ENCODE measurements at regions not wholly inside any gene's neighbourhood (a gene's known extent, or its start where the extent isn't known, plus 50 kb on each side); places are given as distances from the start of the nearest gene placed in this dataset.

- no peak for DNase-seq (ENCODE audit: low spot score, unreplicated experiment)
- TF ChIP-seq, protein P1, sequence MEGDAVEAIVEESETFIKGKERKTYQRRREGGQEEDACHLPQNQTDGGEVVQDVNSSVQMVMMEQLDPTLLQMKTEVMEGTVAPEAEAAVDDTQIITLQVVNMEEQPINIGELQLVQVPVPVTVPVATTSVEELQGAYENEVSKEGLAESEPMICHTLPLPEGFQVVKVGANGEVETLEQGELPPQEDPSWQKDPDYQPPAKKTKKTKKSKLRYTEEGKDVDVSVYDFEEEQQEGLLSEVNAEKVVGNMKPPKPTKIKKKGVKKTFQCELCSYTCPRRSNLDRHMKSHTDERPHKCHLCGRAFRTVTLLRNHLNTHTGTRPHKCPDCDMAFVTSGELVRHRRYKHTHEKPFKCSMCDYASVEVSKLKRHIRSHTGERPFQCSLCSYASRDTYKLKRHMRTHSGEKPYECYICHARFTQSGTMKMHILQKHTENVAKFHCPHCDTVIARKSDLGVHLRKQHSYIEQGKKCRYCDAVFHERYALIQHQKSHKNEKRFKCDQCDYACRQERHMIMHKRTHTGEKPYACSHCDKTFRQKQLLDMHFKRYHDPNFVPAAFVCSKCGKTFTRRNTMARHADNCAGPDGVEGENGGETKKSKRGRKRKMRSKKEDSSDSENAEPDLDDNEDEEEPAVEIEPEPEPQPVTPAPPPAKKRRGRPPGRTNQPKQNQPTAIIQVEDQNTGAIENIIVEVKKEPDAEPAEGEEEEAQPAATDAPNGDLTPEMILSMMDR (IDR thresholded peaks at IDR 0.05; ENCODE audit: unreplicated experiment) = no peak
- no peaks in the 10 kb centered on the region for H3K36me3 Mint-ChIP-seq (ENCODE audit: insufficient read depth)
- H3K27me3 Mint-ChIP-seq = peaks cover 32% of the 10 kb centered on the region
- H3K9me3 Mint-ChIP-seq (ENCODE audit: low read depth) = no peaks in the 10 kb centered on the region
- no peak overlapping the region for H3K27ac Mint-ChIP-seq
- H3K4me3 Mint-ChIP-seq (ENCODE audit: low read depth) = no peak overlapping the region
- H3K4me1 Mint-ChIP-seq (ENCODE audit: low read depth) = peaks cover 29% of the 10 kb centered on the region
Observed at GRCh38 chr2:143935482-143935752, 584.5 kb downstream of the ZEB2 start.

- no peak for DNase-seq (ENCODE audit: low spot score, unreplicated experiment)
- peaks cover 29% of the 10 kb centered on the region for H3K4me1 Mint-ChIP-seq (ENCODE audit: low read depth)
- peak overlapping the region; percentile 53 for H3K27ac Mint-ChIP-seq
- H3K4me3 Mint-ChIP-seq (ENCODE audit: low read depth) = peak overlapping the region; percentile 39
- TF ChIP-seq, protein P1 (IDR thresholded peaks at IDR 0.05; ENCODE audit: unreplicated experiment) = no peak
- H3K9me3 Mint-ChIP-seq (ENCODE audit: low read depth) = no peaks in the 10 kb centered on the region
- H3K36me3 Mint-ChIP-seq (ENCODE audit: insufficient read depth) = no peaks in the 10 kb centered on the region
- H3K27me3 Mint-ChIP-seq = peaks cover 29% of the 10 kb centered on the region
Observed at GRCh38 chr2:143934626-143935481, 585.1 kb downstream of the ZEB2 start.

GRCh38 chr2:143933946-143934569 is 585.9 kb downstream of the ZEB2 start:
- Mint-ChIP-seq H3K4me1 (ENCODE audit: low read depth) (peaks cover 29% of the 10 kb centered on the region), H3K27me3 (peaks cover 21% of the 10 kb centered on the region), H3K9me3 (ENCODE audit: low read depth) (no peaks in the 10 kb centered on the region), H3K36me3 (ENCODE audit: insufficient read depth) (no peaks in the 10 kb centered on the region), H3K27ac (peak overlapping the region; percentile 53), H3K4me3 (ENCODE audit: low read depth) (peak overlapping the region; percentile 39)
- no peak for DNase-seq (ENCODE audit: low spot score, unreplicated experiment)
- TF ChIP-seq, protein P1 (IDR thresholded peaks at IDR 0.05; ENCODE audit: unreplicated experiment) = no peak

DNA sequence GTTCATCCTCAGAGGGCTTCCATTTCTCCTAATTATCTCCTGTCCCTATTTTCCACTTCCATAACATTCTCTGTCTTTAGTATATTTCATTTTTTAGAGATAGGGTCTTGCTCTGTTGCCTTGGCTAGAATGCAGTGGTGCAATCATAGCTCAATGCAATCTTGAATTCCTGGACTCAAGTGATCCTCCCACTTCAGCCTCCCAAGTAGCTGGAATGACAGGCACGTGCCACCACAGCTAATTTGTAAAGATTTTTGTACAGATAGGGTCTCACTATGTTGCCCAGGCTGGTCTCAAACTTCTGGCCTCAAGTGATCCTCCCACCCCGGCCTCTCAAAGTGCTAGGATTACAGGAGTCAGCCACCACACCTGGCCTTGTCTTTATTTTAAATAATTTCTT is 589.0 kb downstream of the ZEB2 start:
- TF ChIP-seq, protein P1 (IDR thresholded peaks at IDR 0.05; ENCODE audit: unreplicated experiment) = no peak
- DNase-seq (ENCODE audit: low spot score, unreplicated experiment) = no peak
- H3K27ac Mint-ChIP-seq = no peak overlapping the region
- H3K4me3 Mint-ChIP-seq (ENCODE audit: low read depth) = no peak overlapping the region
- no peaks in the 10 kb centered on the region for H3K36me3 Mint-ChIP-seq (ENCODE audit: insufficient read depth)
- no peaks in the 10 kb centered on the region for H3K9me3 Mint-ChIP-seq (ENCODE audit: low read depth)
- H3K4me1 Mint-ChIP-seq (ENCODE audit: low read depth) = peaks cover 20% of the 10 kb centered on the region
- H3K27me3 Mint-ChIP-seq = peaks cover 1% of the 10 kb centered on the region

DNA sequence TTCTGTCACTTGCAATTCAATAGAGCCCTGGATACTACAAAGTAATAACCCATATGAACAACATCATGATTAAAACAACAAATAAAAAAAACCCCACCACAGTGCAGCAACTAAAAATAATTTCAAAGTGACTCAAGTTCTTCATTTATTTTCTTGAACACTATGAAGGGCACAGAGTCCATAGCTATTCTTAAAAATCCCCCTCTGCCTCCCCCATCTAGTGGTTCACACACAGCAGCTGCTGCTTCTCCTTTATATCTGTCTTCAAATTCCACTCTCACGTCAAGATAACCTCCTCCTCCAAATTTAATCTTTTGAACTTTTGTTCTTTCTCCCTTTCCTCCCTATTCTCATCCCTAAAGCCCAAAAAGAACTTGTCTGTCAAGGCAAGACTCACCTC is 591.3 kb downstream of the ZEB2 start:
- TF ChIP-seq, protein P1 (IDR thresholded peaks at IDR 0.05; ENCODE audit: unreplicated experiment) = no peak
- no peak for DNase-seq (ENCODE audit: low spot score, unreplicated experiment)
- peaks cover 5% of the 10 kb centered on the region for H3K4me1 Mint-ChIP-seq (ENCODE audit: low read depth)
- no peaks in the 10 kb centered on the region for H3K36me3 Mint-ChIP-seq (ENCODE audit: insufficient read depth)
- H3K4me3 Mint-ChIP-seq (ENCODE audit: low read depth) = no peak overlapping the region
- H3K27me3 Mint-ChIP-seq = no peaks in the 10 kb centered on the region
- H3K9me3 Mint-ChIP-seq (ENCODE audit: low read depth) = peaks cover 3% of the 10 kb centered on the region
- no peak overlapping the region for H3K27ac Mint-ChIP-seq

All from progenitor cell of endocrine pancreas (in vitro differentiated cells).